ENCODE measurements at regions not wholly inside any gene's neighbourhood (a gene's known extent, or its start where the extent isn't known, plus 50 kb on each side); places are given as distances from the start of the nearest gene placed in this dataset.

DNA sequence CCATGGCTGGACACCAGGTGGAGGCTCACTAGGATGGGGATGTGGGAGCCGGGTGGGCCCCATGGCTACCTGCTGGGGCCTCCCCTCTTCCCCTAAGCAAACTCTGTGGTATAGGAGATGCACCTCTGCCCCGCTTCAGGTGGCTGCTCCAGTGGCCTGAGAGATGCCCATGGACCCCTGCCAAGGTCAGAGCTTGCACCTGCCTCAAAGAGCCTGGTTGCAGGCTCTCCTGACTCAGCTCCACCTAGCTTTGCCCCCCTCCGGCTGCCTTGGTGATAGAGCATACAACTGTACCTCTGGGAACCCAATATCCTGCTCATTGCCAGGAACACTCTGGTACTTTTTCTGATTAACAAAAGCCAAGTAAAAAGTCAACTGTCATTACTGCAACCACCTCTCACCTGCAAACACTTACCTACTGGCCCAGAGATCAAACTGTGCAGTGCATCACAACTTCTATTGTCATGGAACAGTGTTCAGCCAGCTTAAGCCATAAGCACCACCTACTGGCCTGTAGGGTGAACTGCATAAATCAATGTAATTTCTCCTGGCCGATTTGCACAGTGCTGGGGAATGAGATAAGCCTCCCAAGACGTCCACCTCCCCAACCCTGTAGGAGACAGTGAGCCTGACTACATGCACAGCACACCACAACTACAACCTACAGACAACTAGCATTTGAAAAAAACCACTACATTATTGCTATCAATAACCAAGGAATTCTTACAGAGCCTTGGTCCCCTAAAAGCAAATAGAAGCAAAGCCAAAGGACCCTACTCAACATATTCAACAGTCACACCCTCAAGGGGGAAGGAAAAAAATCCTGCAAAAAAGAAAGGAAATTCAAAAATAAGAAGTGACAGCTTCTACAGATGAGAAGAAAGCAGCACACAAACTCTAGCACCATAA is 352.4 kb upstream of the ARHGEF26 start:
- no peak for TF ChIP-seq EZH2phosphoT487 (IDR thresholded peaks at IDR 0.05; ENCODE audit: low read depth)
- TF ChIP-seq CTCF (IDR thresholded peaks at IDR 0.05; ENCODE audit: low read depth, low read length) = peak; percentile 91
